ES-I3 (cell line): ENCODE measurements at regions not wholly inside any gene's neighbourhood (a gene's known extent, or its start where the extent isn't known, plus 50 kb on each side); places are given as distances from the start of the nearest gene placed in this dataset.
"Not testable (repeated sequence)": the region's sequence is repeated elsewhere in the genome, so short reads cannot be mapped to it uniquely, and the experiment has no call there.

Experiments
- H3K36me3 ChIP-seq: 2 replicates; pipeline ENCODE4 v1.6.1; 2013; ENCODE audit warnings: mild to moderate bottlenecking, low read length, control low read depth, moderate library complexity; ENCODE audit not compliant: insufficient read depth
- H3K4me1 ChIP-seq: 2 replicates; pipeline ENCODE4 v1.6.1; 2013; ENCODE audit warnings: mild to moderate bottlenecking, control low read depth, low read length; ENCODE audit not compliant: insufficient read depth
- H3K9ac ChIP-seq: 2 replicates; pipeline ENCODE4 v1.6.1; 2013; ENCODE audit warnings: low read depth, mild to moderate bottlenecking, low read length, moderate library complexity
- H3K9me3 ChIP-seq: 2 replicates; pipeline ENCODE4 v1.6.1; 2013; ENCODE audit warnings: mild to moderate bottlenecking, low read length, moderate library complexity; ENCODE audit not compliant: control insufficient read depth, insufficient read depth

- H3K4me1 ChIP-seq = no peaks in the 10 kb centered on the region
These were observed 110.2 kb upstream of the PLD5 start for GRCh38 chr1:242634732-242635131.

GRCh38 chr1:242629396-242629795 is 104.9 kb upstream of the PLD5 start:
- H3K4me1 ChIP-seq = no peaks in the 10 kb centered on the region
- H3K36me3 ChIP-seq = no peaks in the 10 kb centered on the region
- H3K9me3 ChIP-seq = no peaks in the 10 kb centered on the region
- no peak overlapping the region for H3K9ac ChIP-seq

More at GRCh38 chr1:242634732-242635131, 110.2 kb upstream of the PLD5 start:
- Histone ChIP-seq H3K9me3 (no peaks in the 10 kb centered on the region), H3K9ac (no peak overlapping the region), H3K36me3 (no peaks in the 10 kb centered on the region)

- Histone ChIP-seq H3K36me3 (no peaks in the 10 kb centered on the region), H3K4me1 (no peaks in the 10 kb centered on the region), H3K9me3 (no peaks in the 10 kb centered on the region), H3K9ac (no peak overlapping the region)
These were observed 99.3 kb upstream of the PLD5 start for GRCh38 chr1:242623756-242624155.

GRCh38 chr1:242623119-242623518 is 98.6 kb upstream of the PLD5 start:
- no peak overlapping the region; the same call in 1 of the 2 replicates for H3K9ac ChIP-seq

DNA sequence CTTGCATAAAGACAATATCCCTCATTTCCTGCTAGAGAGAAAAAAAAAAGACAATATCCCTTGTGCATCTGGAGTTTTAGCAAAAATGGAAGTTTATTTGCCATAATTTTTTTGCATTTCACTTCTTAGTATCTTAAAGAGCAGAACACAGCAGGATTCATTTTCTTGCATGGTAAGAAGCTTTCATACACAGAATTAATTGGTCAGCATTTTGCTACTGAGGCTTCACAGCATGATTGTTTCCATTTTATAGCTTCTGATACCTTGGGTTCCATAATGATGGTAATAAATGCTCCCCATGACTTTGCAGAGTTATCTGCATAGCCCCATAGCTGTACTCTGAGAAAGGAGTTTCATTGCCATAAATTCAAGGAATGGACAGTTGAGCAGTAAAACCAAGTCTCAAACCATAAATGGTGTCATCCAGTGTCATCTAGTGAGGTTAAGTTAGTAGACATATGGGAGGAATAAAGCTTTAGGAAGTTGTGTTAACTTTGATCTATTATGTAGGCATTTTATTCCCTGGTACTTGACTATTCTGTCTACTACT is 88.8 kb upstream of the PLD5 start:
- H3K36me3 ChIP-seq = no peaks in the 10 kb centered on the region
- no peaks in the 10 kb centered on the region for H3K9me3 ChIP-seq
- no peak overlapping the region for H3K9ac ChIP-seq
- no peaks in the 10 kb centered on the region for H3K4me1 ChIP-seq

More at GRCh38 chr1:242623119-242623518, 98.6 kb upstream of the PLD5 start:
- H3K36me3 ChIP-seq = no peaks in the 10 kb centered on the region
- no peaks in the 10 kb centered on the region for H3K4me1 ChIP-seq
- no peaks in the 10 kb centered on the region for H3K9me3 ChIP-seq

DNA sequence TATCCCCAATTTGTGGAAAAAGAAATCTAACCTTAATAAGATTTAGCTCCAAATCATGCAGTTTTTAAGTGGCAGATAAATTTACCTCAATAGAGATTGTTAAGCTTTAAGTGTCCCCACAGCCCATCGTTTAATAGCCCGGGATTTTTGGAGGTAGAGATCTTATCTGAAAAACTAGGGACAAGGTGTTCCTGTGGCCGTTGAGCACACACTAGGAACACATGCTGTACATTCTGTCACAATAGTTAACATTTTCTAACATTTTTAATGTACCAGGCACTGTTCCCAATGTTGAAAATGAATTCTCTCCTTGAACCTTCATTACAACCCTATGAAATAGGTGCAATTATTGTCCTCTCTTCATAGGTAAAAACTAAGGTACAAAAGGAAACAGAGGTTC is 85.7 kb upstream of the PLD5 start:
- Histone ChIP-seq H3K9ac (no peak overlapping the region; the same call in 1 of the 2 replicates), H3K4me1 (no peaks in the 10 kb centered on the region), H3K36me3 (no peaks in the 10 kb centered on the region), H3K9me3 (no peaks in the 10 kb centered on the region)

- Histone ChIP-seq H3K4me1 (no peaks in the 10 kb centered on the region; the same call in 1 of the 2 replicates), H3K9me3 (no peaks in the 10 kb centered on the region), H3K9ac (no peak overlapping the region), H3K36me3 (no peaks in the 10 kb centered on the region)
These were observed 81.0 kb upstream of the PLD5 start for GRCh38 chr1:242605521-242605920.

GRCh38 chr1:242602001-242602400 is 77.5 kb upstream of the PLD5 start:
- Histone ChIP-seq H3K9ac (no peak overlapping the region), H3K4me1 (no peaks in the 10 kb centered on the region; the same call in 1 of the 2 replicates), H3K9me3 (no peaks in the 10 kb centered on the region; the same call in 1 of the 2 replicates), H3K36me3 (no peaks in the 10 kb centered on the region)

DNA sequence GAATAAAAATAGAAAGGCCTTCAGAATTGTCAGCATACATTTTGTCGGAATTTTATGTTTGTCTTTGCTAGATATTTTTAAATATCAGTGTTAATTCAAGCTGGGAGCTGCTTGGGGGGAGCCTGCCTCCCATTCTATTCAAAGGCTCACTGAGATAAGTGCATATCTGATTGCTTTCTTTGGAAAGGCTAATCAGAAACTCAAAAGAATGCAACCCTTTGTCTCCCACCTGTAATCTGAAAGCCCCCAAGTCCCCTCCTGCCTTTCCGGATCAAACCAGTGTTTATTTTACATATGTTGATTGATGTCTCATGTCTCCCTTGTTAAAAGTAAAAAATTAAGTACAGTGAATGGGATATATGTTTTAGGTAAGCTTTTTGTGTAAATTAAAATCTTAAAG is 69.3 kb upstream of the PLD5 start:
- H3K4me1 ChIP-seq, H3K36me3 ChIP-seq, H3K9ac ChIP-seq, H3K9me3 ChIP-seq: not testable (repeated sequence)

DNA sequence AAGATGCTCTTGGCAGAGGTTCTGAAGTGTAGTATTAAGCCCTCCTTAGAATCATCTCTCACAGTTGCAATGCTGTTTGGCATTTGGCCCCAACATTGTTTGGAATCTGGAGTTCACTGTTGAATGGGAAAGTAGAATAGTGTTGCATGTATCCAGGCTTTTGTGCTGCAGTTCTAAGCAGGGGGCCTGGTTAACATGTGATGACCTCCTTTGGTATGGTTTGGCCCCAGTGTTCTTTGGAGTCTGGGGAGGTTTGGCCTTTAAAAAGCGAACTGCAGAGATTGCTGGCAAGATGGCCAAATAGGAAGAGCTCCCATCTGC is 61.8 kb upstream of the PLD5 start:
- peaks cover 5% of the 10 kb centered on the region; the same call in 1 of the 2 replicates for H3K4me1 ChIP-seq
- H3K36me3 ChIP-seq = no peaks in the 10 kb centered on the region
- no peaks in the 10 kb centered on the region for H3K9me3 ChIP-seq
- no peak overlapping the region for H3K9ac ChIP-seq

- Histone ChIP-seq H3K9me3 (no peaks in the 10 kb centered on the region), H3K4me1 (peaks cover 5% of the 10 kb centered on the region; the same call in 1 of the 2 replicates), H3K9ac (no peak overlapping the region), H3K36me3 (no peaks in the 10 kb centered on the region)
These were observed 61.3 kb upstream of the PLD5 start for GRCh38 chr1:242585616-242586359.

DNA sequence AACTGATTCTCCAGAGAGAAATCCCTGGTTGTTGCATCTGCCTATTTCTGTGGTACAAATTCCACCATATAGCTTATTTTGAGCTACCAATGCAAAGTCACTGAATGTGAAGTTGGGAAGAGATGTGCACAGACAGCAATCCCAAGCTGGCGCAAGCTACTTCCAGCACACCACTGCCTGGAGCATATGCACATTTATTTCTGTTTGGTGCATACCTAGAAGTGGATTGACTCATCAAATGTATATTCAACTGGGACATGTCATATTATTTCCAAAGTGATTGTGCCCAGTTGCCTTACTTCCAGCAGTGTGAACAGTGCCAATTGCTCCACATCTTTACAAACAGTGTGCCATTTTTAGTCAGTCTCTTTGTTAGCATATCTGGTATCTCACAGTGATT is 58.2 kb upstream of the PLD5 start:
- Histone ChIP-seq H3K4me1 (peaks cover 5% of the 10 kb centered on the region; the same call in 1 of the 2 replicates), H3K9me3 (peaks cover under 1% of the 10 kb centered on the region; the same call in 1 of the 2 replicates)

GRCh38 chr1:242579528-242580235 is 55.2 kb upstream of the PLD5 start:
- H3K36me3 ChIP-seq = no peaks in the 10 kb centered on the region
- peaks cover 2% of the 10 kb centered on the region; the same call in 1 of the 2 replicates for H3K9me3 ChIP-seq
- H3K9ac ChIP-seq = no peak overlapping the region
- no peaks in the 10 kb centered on the region for H3K4me1 ChIP-seq

More for the DNA sequence above, 58.2 kb upstream of the PLD5 start:
- H3K36me3 ChIP-seq = no peaks in the 10 kb centered on the region
- no peak overlapping the region for H3K9ac ChIP-seq
